Chondrocyte (in vitro differentiated cells): ENCODE measurements at regions not wholly inside any gene's neighbourhood (a gene's known extent, or its start where the extent isn't known, plus 50 kb on each side); places are given as distances from the start of the nearest gene placed in this dataset.

Source experiments
- DNase-seq: peaks from one replicate; pipeline ENCODE4 v3.0.0; 2021; ENCODE audit warnings: mixed read lengths, low spot score
- H3K27ac Mint-ChIP-seq: one replicate; pipeline ENCODE4 v1.8.0; 2021; ENCODE audit warnings: mild to moderate bottlenecking, moderate library complexity, mixed read lengths; ENCODE audit not compliant: unreplicated experiment
- H3K27me3 Mint-ChIP-seq: 2 replicates; pipeline ENCODE4 v1.8.0; 2021; ENCODE audit warnings: low read depth, mixed read lengths
- H3K36me3 Mint-ChIP-seq: 2 replicates; pipeline ENCODE4 v1.8.0; 2021; ENCODE audit warnings: low read depth, mixed read lengths
- H3K4me1 Mint-ChIP-seq: 2 replicates; pipeline ENCODE4 v1.8.0; 2021; ENCODE audit warnings: low read depth, mild to moderate bottlenecking, mixed read lengths
- H3K4me3 Mint-ChIP-seq: one replicate; pipeline ENCODE4 v1.8.0; 2021; ENCODE audit warnings: mild to moderate bottlenecking, moderate library complexity, mixed read lengths; ENCODE audit not compliant: unreplicated experiment
- H3K9me3 Mint-ChIP-seq: 2 replicates; pipeline ENCODE4 v1.8.0; 2021; ENCODE audit warnings: low read depth, mixed read lengths
- CTCF ChIP-seq: fragments of 200-600 bp; sonication (generic); IDR thresholded peaks from 2 replicates; pipeline ENCODE4 v1.5.0; 2021; ENCODE audit warnings: antibody characterized with exemption, mild to moderate bottlenecking, moderate library complexity

DNA sequence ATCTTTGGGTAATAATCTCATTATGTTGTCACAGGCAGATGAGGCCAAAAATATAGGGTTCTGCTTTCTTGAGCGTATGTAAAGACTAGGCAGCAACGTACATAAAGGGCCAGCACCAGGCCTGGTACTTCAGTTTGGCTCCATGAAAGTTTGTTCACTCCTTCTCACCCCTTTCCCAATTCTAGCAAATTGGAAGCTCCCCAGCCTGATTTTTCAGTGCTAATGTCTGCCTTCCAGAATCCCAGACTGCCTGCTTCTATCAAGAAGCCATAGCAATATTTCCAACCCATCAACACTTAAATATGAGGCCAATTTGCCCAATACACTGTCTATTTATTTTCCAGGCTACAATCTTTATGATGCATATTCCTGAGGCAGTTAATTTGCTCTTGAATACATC lies 93.4 kb upstream of the PTPRT start:
- DNase-seq = no peak
- H3K27me3 Mint-ChIP-seq = no peaks in the 10 kb centered on the region
- H3K27ac Mint-ChIP-seq = no peak overlapping the region
- no peaks in the 10 kb centered on the region for H3K4me1 Mint-ChIP-seq
- no peak for TF ChIP-seq CTCF
- no peaks in the 10 kb centered on the region for H3K36me3 Mint-ChIP-seq
- no peak overlapping the region for H3K4me3 Mint-ChIP-seq
- peaks cover 30% of the 10 kb centered on the region for H3K9me3 Mint-ChIP-seq

DNA sequence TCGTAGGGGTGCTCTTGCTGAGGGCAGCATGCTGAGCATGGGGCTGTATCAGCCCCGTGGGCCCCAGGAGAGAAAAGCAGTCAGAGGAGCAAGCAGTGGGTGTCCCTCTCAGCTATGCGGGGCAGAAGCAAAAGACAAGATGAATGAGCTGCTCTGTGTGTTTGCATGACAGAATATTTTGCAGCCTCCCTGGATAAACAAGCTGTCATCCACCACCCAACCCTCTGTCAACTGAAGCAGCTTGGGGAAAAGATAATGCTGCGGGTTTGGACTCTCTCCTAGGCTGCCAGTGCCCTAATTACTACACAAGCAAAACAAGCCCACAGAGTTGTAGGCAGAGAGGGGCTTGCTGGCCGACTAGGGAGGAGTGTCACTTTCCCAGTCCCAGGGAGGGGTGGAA lies 82.3 kb upstream of the PTPRT start:
- DNase-seq = no peak
- H3K27me3 Mint-ChIP-seq = peaks cover 2% of the 10 kb centered on the region

GRCh38 chr20:43265449-43265848 lies 75.7 kb upstream of the PTPRT start:
- no peak for TF ChIP-seq CTCF
- Mint-ChIP-seq H3K36me3 (no peaks in the 10 kb centered on the region), H3K4me3 (no peak overlapping the region), H3K27me3 (no peaks in the 10 kb centered on the region), H3K9me3 (peaks cover under 1% of the 10 kb centered on the region), H3K4me1 (no peaks in the 10 kb centered on the region), H3K27ac (no peak overlapping the region)
- DNase-seq = no peak

More for the DNA sequence above, 82.3 kb upstream of the PTPRT start:
- TF ChIP-seq CTCF = no peak
- no peaks in the 10 kb centered on the region for H3K4me1 Mint-ChIP-seq
- no peak overlapping the region for H3K27ac Mint-ChIP-seq
- peaks cover 18% of the 10 kb centered on the region for H3K9me3 Mint-ChIP-seq
- no peaks in the 10 kb centered on the region for H3K36me3 Mint-ChIP-seq
- no peak overlapping the region for H3K4me3 Mint-ChIP-seq

- Mint-ChIP-seq H3K27me3 (no peaks in the 10 kb centered on the region), H3K36me3 (no peaks in the 10 kb centered on the region), H3K9me3 (peaks cover 16% of the 10 kb centered on the region), H3K4me1 (no peaks in the 10 kb centered on the region), H3K27ac (no peak overlapping the region), H3K4me3 (no peak overlapping the region)
- DNase-seq = no peak
- TF ChIP-seq CTCF = no peak
Observed at GRCh38 chr20:43263226-43263625, 73.5 kb upstream of the PTPRT start.

GRCh38 chr20:43262341-43262740 lies 72.6 kb upstream of the PTPRT start:
- H3K9me3 Mint-ChIP-seq = peaks cover 16% of the 10 kb centered on the region
- TF ChIP-seq CTCF = no peak
- H3K27ac Mint-ChIP-seq = no peak overlapping the region

More at GRCh38 chr20:43262341-43262740, 72.6 kb upstream of the PTPRT start:
- no peaks in the 10 kb centered on the region for H3K36me3 Mint-ChIP-seq
- no peaks in the 10 kb centered on the region for H3K27me3 Mint-ChIP-seq
- no peak for DNase-seq
- H3K4me3 Mint-ChIP-seq = no peak overlapping the region
- no peaks in the 10 kb centered on the region for H3K4me1 Mint-ChIP-seq
